WTC11 (cell line): ENCODE measurements at regions not wholly inside any gene's neighbourhood (a gene's known extent, or its start where the extent isn't known, plus 50 kb on each side); places are given as distances from the start of the nearest gene placed in this dataset.

Experiments used
- ATAC-seq: fragments of 200-7000 bp; cut with Tn5 transposase; 2 replicates; pipeline ENCODE4 v1.10.0; 2021; ENCODE audit warnings: mild to moderate bottlenecking, moderate library complexity
- CTCF ChIA-PET: fragments of 300-600 bp; sonication (Branson Sonifier 250); formaldehyde crosslinking; loops from one replicate; lab custom pipeline; 2021; ENCODE audit warnings: antibody characterized with exemption; lab: Charles Lee
- POLR2A ChIA-PET: fragments of 350-600 bp; sonication (Branson Sonifier 250); formaldehyde crosslinking; loops from one replicate; lab custom pipeline; 2021; ENCODE audit warnings: antibody characterized with exemption; lab: Charles Lee
- DNase-seq: peaks from one replicate; pipeline ENCODE4 v3.0.0; 2021; ENCODE audit warnings: low spot score
- H3K27ac Mint-ChIP-seq: 2 replicates; pipeline ENCODE4 v1.8.0; 2021; ENCODE audit warnings: mixed read lengths
- H3K27me3 Mint-ChIP-seq: 2 replicates; pipeline ENCODE4 v1.8.0; 2021; ENCODE audit warnings: low read depth, mild to moderate bottlenecking, moderate library complexity, mixed read lengths
- H3K36me3 Mint-ChIP-seq: 2 replicates; pipeline ENCODE4 v1.8.0; 2021; ENCODE audit warnings: mixed read lengths
- H3K4me1 Mint-ChIP-seq: 2 replicates; pipeline ENCODE4 v1.8.0; 2022; ENCODE audit warnings: mixed read lengths
- H3K4me3 Mint-ChIP-seq: 2 replicates; pipeline ENCODE4 v1.8.0; 2021; ENCODE audit warnings: mild to moderate bottlenecking, moderate library complexity, mixed read lengths
- H3K9me3 Mint-ChIP-seq: 2 replicates; pipeline ENCODE4 v1.8.0; 2021; ENCODE audit warnings: mixed read lengths
- AR ChIP-seq: fragments of 250-450 bp; sonication (Bioruptor Pico); IDR thresholded peaks from 2 replicates; pipeline ENCODE4 v1.9.0; 2021; ENCODE audit warnings: mild to moderate bottlenecking
- ERG ChIP-seq: fragments of 250-450 bp; sonication (Bioruptor Pico); IDR thresholded peaks from 2 replicates; pipeline ENCODE4 v1.8.0; 2021; ENCODE audit warnings: mild to moderate bottlenecking
- FOXJ3 ChIP-seq: sonication (generic); formaldehyde crosslinking; IDR thresholded peaks from 2 replicates; pipeline ENCODE4 v1.9.0; 2021; ENCODE audit warnings: missing genetic modification reagents, mild to moderate bottlenecking, borderline replicate concordance
- FOXP4 ChIP-seq: sonication (generic); formaldehyde crosslinking; IDR thresholded peaks from 2 replicates; pipeline ENCODE4 v1.8.0; 2022; ENCODE audit warnings: mild to moderate bottlenecking, missing genetic modification reagents
- MAX ChIP-seq: sonication (generic); formaldehyde crosslinking; IDR thresholded peaks from 2 replicates; pipeline ENCODE4 v1.8.0; 2022; ENCODE audit warnings: mild to moderate bottlenecking, missing genetic modification reagents
- MYBL2 ChIP-seq: sonication (generic); formaldehyde crosslinking; IDR thresholded peaks from 2 replicates; pipeline ENCODE4 v1.8.1; 2023; ENCODE audit warnings: mild to moderate bottlenecking, moderate library complexity, missing genetic modification reagents
- NR1H2 ChIP-seq: sonication (generic); formaldehyde crosslinking; IDR thresholded peaks from 2 replicates; pipeline ENCODE4 v1.9.0; 2021; ENCODE audit warnings: mild to moderate bottlenecking, moderate library complexity, missing genetic modification reagents
- PREB ChIP-seq: sonication (generic); formaldehyde crosslinking; IDR thresholded peaks from 2 replicates; pipeline ENCODE4 v1.8.1; 2022; ENCODE audit warnings: mild to moderate bottlenecking, missing genetic modification reagents, moderate library complexity, borderline replicate concordance
- RORB ChIP-seq: fragments of 250-450 bp; sonication (Bioruptor Pico); IDR thresholded peaks from 2 replicates; pipeline ENCODE4 v1.9.0; 2021; ENCODE audit warnings: mild to moderate bottlenecking
- TEAD1 ChIP-seq: sonication (generic); formaldehyde crosslinking; IDR thresholded peaks from 2 replicates; pipeline ENCODE4 v1.8.0; 2022; ENCODE audit warnings: mild to moderate bottlenecking, missing genetic modification reagents
- ZBTB21 ChIP-seq: sonication (generic); formaldehyde crosslinking; IDR thresholded peaks from 2 replicates; pipeline ENCODE4 v1.8.1; 2023; ENCODE audit warnings: mild to moderate bottlenecking, missing genetic modification reagents, borderline replicate concordance
- ZNF219 ChIP-seq: sonication (generic); formaldehyde crosslinking; IDR thresholded peaks from 2 replicates; pipeline ENCODE4 v1.8.0; 2023; ENCODE audit warnings: missing genetic modification reagents, mild to moderate bottlenecking, borderline replicate concordance
- ZNF281 ChIP-seq: sonication (generic); formaldehyde crosslinking; IDR thresholded peaks from 2 replicates; pipeline ENCODE4 v1.8.0; 2023; ENCODE audit warnings: mild to moderate bottlenecking, missing genetic modification reagents
- ZNF317 ChIP-seq: sonication (generic); formaldehyde crosslinking; IDR thresholded peaks from 2 replicates; pipeline ENCODE4 v1.8.1; 2023; ENCODE audit warnings: low read depth, mild to moderate bottlenecking, moderate library complexity, missing genetic modification reagents, borderline replicate concordance
- ZNF416 ChIP-seq: fragments of 250-450 bp; sonication (Bioruptor Pico); IDR thresholded peaks from 2 replicates; pipeline ENCODE4 v1.9.0; 2021; ENCODE audit warnings: mild to moderate bottlenecking, inconsistent platforms
- ZNF425 ChIP-seq: fragments of 250-450 bp; sonication (Bioruptor Pico); conservative IDR thresholded peaks from 2 replicates; pipeline ENCODE4 v1.9.0; 2021; ENCODE audit warnings: mild to moderate bottlenecking

- TF ChIP-seq AR (no peak), FOXP4 (no peak), FOXJ3 (CRISPR knock-in tag) (no peak), PREB (CRISPR knock-in tag) (no peak), ZNF416 (CRISPR knock-in tag) (no peak), ZNF281 (CRISPR knock-in tag) (no peak), MYBL2 (CRISPR knock-in tag) (no peak), ZBTB21 (CRISPR knock-in tag) (no peak), ERG (CRISPR knock-in tag) (no peak), TEAD1 (no peak), ZNF317 (CRISPR knock-in tag) (no peak)
Measured at GRCh38 chr14:86797075-86797351, 1196.0 kb downstream of the GALC start (continued).

- H3K9me3 Mint-ChIP-seq, result peaks cover 12% of the 10 kb centered on the region
- H3K27ac Mint-ChIP-seq, result no peak overlapping the region
- POLR2A ChIA-PET, result no interaction called here
- ATAC-seq (no peak), DNase-seq (no peak)
- no peaks in the 10 kb centered on the region for H3K4me1 Mint-ChIP-seq
- no peak overlapping the region for H3K4me3 Mint-ChIP-seq
- H3K36me3 Mint-ChIP-seq, result peaks cover 2% of the 10 kb centered on the region
- CTCF ChIA-PET, result no interaction called here
- H3K27me3 Mint-ChIP-seq, result no peaks in the 10 kb centered on the region
- TF ChIP-seq ZNF425, result no peak
- TF ChIP-seq ZNF281 (CRISPR knock-in tag), result no peak
- no peak for TF ChIP-seq NR1H2 (CRISPR knock-in tag)
- no peak for TF ChIP-seq MYBL2 (CRISPR knock-in tag)
- TF ChIP-seq ZNF219 (CRISPR knock-in tag), result no peak
- TF ChIP-seq MAX (CRISPR knock-in tag), result no peak
- TF ChIP-seq RORB (CRISPR knock-in tag), result no peak
Measured at GRCh38 chr14:86796221-86797074, 1196.5 kb downstream of the GALC start.
